KMS-11 (cell line): ENCODE measurements at regions not wholly inside any gene's neighbourhood (a gene's known extent, or its start where the extent isn't known, plus 50 kb on each side); places are given as distances from the start of the nearest gene placed in this dataset.

ENCODE experiments used
- H2AFZ ChIP-seq: fragments of 200-600 bp; sonication (generic); 2 replicates; pipeline ENCODE4 v1.6.1; 2016; ENCODE audit warnings: antibody characterized with exemption, mixed run types, low read depth
- H3K27ac ChIP-seq: fragments of 200-600 bp; sonication (generic); 2 replicates; pipeline ENCODE4 v1.6.1; 2016; ENCODE audit warnings: mild to moderate bottlenecking, mixed run types
- H3K27me3 ChIP-seq: fragments of 200-600 bp; sonication (generic); 2 replicates; pipeline ENCODE4 v1.6.1; 2017; ENCODE audit warnings: mild to moderate bottlenecking, low read depth, mixed run types, moderate library complexity; ENCODE audit not compliant: insufficient read depth
- H3K36me3 ChIP-seq: fragments of 200-600 bp; sonication (generic); 2 replicates; pipeline ENCODE4 v1.6.1; 2017; ENCODE audit warnings: mild to moderate bottlenecking, mixed run types; ENCODE audit not compliant: insufficient read depth
- H3K4me1 ChIP-seq: fragments of 200-600 bp; sonication (generic); 2 replicates; pipeline ENCODE4 v1.6.1; 2016; ENCODE audit warnings: mild to moderate bottlenecking, low read depth, mixed run types; ENCODE audit not compliant: poor library complexity, severe bottlenecking
- H3K4me2 ChIP-seq: fragments of 200-600 bp; sonication (generic); 2 replicates; pipeline ENCODE4 v1.7.0; 2016; ENCODE audit warnings: mild to moderate bottlenecking, mixed run types
- H3K4me3 ChIP-seq: fragments of 200-600 bp; sonication (generic); IDR thresholded peaks from 2 replicates; pipeline ENCODE4 v1.6.1; 2017; ENCODE audit warnings: low read depth, low read length, mixed read lengths; ENCODE audit not compliant: insufficient read depth
- H3K79me2 ChIP-seq: fragments of 200-600 bp; sonication (generic); 2 replicates; pipeline ENCODE4 v1.6.1; 2016; ENCODE audit warnings: low read depth, mixed run types; ENCODE audit not compliant: insufficient read depth
- H3K9ac ChIP-seq: fragments of 200-600 bp; sonication (generic); 2 replicates; pipeline ENCODE4 v1.6.1; 2016; ENCODE audit warnings: mild to moderate bottlenecking, mixed run types
- H4K20me1 ChIP-seq: fragments of 200-600 bp; sonication (generic); 2 replicates; pipeline ENCODE4 v1.6.1; 2016; ENCODE audit warnings: mild to moderate bottlenecking, mixed run types; ENCODE audit not compliant: insufficient read depth
- TF ChIP-seq, protein P1 (sequence below): fragments of 200-600 bp; sonication (generic); conservative IDR thresholded peaks from 2 replicates; pipeline ENCODE4 v1.6.1; 2017; ENCODE audit warnings: low read depth, mild to moderate bottlenecking, antibody characterized with exemption, low read length, moderate library complexity, mixed read lengths

DNA sequence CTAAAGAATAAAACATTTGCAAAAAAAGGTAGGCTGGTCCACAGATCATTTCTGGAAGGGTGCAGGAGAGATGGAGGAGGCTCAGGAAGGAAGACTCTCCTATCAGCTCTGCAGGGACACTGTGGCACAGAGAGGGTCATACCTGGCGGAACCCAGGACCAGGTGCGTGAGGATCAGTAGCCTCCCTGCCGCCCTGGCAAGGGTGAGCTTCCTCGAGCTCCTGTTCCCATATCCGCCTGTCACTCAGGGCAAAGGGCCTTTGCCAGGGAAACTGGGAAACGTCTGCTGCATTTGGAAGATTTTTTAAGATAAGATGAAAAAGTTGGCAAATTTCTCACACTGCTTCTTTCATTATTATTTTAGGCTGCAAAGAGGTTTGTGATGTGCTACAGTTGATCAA lies 112.1 kb upstream of the TIAM1 start:
- H2AFZ ChIP-seq = no peak overlapping the region
- H3K9ac ChIP-seq = no peak overlapping the region
- H3K36me3 ChIP-seq = no peaks in the 10 kb centered on the region
- no peak overlapping the region for H3K4me2 ChIP-seq
- H3K27me3 ChIP-seq = no peaks in the 10 kb centered on the region
- no peaks in the 10 kb centered on the region for H4K20me1 ChIP-seq
- H3K27ac ChIP-seq = no peak overlapping the region
- H3K79me2 ChIP-seq = no peaks in the 10 kb centered on the region
- H3K4me1 ChIP-seq = no peaks in the 10 kb centered on the region
- no peak overlapping the region for H3K4me3 ChIP-seq
- TF ChIP-seq, protein P1, sequence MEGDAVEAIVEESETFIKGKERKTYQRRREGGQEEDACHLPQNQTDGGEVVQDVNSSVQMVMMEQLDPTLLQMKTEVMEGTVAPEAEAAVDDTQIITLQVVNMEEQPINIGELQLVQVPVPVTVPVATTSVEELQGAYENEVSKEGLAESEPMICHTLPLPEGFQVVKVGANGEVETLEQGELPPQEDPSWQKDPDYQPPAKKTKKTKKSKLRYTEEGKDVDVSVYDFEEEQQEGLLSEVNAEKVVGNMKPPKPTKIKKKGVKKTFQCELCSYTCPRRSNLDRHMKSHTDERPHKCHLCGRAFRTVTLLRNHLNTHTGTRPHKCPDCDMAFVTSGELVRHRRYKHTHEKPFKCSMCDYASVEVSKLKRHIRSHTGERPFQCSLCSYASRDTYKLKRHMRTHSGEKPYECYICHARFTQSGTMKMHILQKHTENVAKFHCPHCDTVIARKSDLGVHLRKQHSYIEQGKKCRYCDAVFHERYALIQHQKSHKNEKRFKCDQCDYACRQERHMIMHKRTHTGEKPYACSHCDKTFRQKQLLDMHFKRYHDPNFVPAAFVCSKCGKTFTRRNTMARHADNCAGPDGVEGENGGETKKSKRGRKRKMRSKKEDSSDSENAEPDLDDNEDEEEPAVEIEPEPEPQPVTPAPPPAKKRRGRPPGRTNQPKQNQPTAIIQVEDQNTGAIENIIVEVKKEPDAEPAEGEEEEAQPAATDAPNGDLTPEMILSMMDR = no peak

DNA sequence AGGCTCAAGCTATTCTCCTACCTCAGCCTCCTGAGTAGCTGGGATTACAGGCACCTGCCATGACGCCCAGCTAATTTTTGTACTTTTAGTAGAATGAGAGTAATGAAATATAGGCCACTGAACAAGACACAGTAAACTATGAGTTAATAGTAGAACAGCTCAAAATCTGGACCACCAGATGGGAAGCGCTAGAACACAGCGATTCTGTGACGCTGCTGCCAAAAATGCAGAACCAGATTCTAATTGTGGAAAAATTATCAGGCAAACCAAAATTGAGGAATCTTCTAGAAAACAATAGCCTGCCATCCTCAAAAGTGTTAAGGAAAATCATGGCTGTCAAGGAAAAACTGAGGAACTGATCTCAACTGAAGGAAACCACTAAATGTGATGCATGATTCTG lies 111.4 kb upstream of the TIAM1 start:
- TF ChIP-seq, protein P1 = no peak
- H4K20me1 ChIP-seq = no peaks in the 10 kb centered on the region
- no peak overlapping the region for H3K27ac ChIP-seq
- H3K4me1 ChIP-seq = no peaks in the 10 kb centered on the region
- H2AFZ ChIP-seq = no peak overlapping the region
- H3K27me3 ChIP-seq = no peaks in the 10 kb centered on the region
- H3K4me2 ChIP-seq = no peak overlapping the region
- H3K4me3 ChIP-seq = no peak overlapping the region
- no peaks in the 10 kb centered on the region for H3K79me2 ChIP-seq
- no peak overlapping the region for H3K9ac ChIP-seq
- H3K36me3 ChIP-seq = no peaks in the 10 kb centered on the region

DNA sequence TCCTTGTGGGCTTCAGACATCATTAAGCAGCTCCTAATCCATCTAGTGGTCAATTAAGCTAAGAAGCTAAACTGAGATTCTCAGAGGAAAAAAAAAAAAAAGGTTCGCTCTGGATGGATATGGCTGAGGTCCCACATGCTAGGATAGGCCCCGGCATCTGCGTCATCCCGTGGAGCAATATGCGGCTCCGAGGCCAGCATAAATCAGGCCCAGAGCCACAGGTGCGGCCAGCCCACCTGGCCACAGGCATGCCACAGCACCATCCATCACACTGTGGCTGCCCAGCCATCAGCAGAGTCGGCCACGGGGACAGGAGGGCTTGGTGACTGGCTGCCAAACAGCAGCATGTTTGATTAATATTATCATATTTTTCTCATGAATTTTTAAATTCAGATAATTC lies 106.9 kb upstream of the TIAM1 start:
- Histone ChIP-seq H3K4me2 (no peak overlapping the region), H3K4me1 (peaks cover 8% of the 10 kb centered on the region), H3K4me3 (no peak overlapping the region)

DNA sequence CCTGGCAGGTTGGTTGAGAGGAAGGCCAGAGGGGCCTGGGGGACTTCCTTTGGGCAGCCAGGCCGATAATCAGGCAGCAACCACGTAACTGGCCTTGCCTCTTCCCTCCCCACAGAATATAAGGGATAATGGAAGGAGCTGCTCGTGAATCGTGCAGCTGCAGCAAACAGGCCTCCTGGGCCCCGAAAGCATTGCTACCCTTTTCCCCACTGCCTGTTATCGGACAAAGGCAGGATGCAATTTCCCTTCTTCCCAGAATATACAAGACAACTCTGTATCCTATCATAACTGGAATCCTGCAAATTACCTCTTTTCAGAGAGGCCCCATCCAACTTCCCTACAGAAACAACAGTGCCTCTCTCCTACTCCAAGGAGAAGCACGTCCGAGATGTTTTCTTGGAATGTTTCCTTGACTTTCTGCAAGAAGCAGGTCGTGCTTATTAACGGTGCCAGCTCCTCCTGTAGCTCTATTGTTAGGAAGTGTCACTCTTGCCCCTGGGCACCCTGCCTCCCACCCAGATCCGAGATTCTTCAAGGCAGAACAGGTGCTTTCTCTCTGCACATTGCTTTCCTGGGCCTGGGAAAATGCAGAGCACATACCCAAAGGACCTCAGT lies 106.0 kb upstream of the TIAM1 start:
- H3K36me3 ChIP-seq = no peaks in the 10 kb centered on the region
- peaks cover 8% of the 10 kb centered on the region for H3K4me1 ChIP-seq
- no peaks in the 10 kb centered on the region for H4K20me1 ChIP-seq
- no peak overlapping the region for H3K4me2 ChIP-seq
- no peaks in the 10 kb centered on the region for H3K79me2 ChIP-seq
- H2AFZ ChIP-seq = no peak overlapping the region
- H3K9ac ChIP-seq = no peak overlapping the region
- no peaks in the 10 kb centered on the region for H3K27me3 ChIP-seq
- H3K27ac ChIP-seq = no peak overlapping the region
- H3K4me3 ChIP-seq = no peak overlapping the region
- TF ChIP-seq, protein P1 = no peak

More for the DNA sequence above, 106.9 kb upstream of the TIAM1 start:
- no peak overlapping the region for H3K27ac ChIP-seq
- H3K36me3 ChIP-seq = no peaks in the 10 kb centered on the region
- H3K9ac ChIP-seq = no peak overlapping the region
- H3K27me3 ChIP-seq = no peaks in the 10 kb centered on the region
- H4K20me1 ChIP-seq = no peaks in the 10 kb centered on the region
- no peak overlapping the region for H2AFZ ChIP-seq
- TF ChIP-seq, protein P1 = no peak
- no peaks in the 10 kb centered on the region for H3K79me2 ChIP-seq
